ENCODE measurements at regions not wholly inside any gene's neighbourhood (a gene's known extent, or its start where the extent isn't known, plus 50 kb on each side); places are given as distances from the start of the nearest gene placed in this dataset.

GRCh38 chr4:181264893-181265292, 978.3 kb upstream of the TENM3 start:
- H2BK15ac ChIP-seq (ENCODE audit: low read depth, low read length), result no peak overlapping the region
- no peak overlapping the region for H2BK5ac ChIP-seq (ENCODE audit: low read depth, low read length, poor library complexity, severe bottlenecking)
- no peak overlapping the region for H3K9ac ChIP-seq (ENCODE audit: low read depth, low read length)
- DNase-seq (no peak), ATAC-seq (ENCODE audit: low read depth) (no peak)
- in situ Hi-C loops (cut with MboI; ENCODE audit: low sequenced_read_pairs) (no loop called here), dilution Hi-C loops (cut with HindIII; ENCODE audit: low sequenced_read_pairs, unreplicated experiment) (no loop called here), intact Hi-C loops (cut with micrococcal nuclease) (no loop called here)
- H4K91ac ChIP-seq (ENCODE audit: insufficient read depth, low read depth, low read length), result no peak overlapping the region
- no peak overlapping the region for H2AK9ac ChIP-seq (replicated peaks; ENCODE audit: low read depth, low read length, poor library complexity)
- H3K27ac ChIP-seq (ENCODE audit: insufficient read depth, low read length), result no peak overlapping the region
- H3K4me2 ChIP-seq (ENCODE audit: low read depth, low read length), result no peak overlapping the region
- H3K4me3 ChIP-seq (ENCODE audit: insufficient read depth, low read depth, low read length), result no peak overlapping the region
- no peaks in the 10 kb centered on the region; the same call in 1 of the 2 replicates for H3K9me3 ChIP-seq (ENCODE audit: control insufficient read depth, insufficient read depth, low read length)
- no peak overlapping the region for H4K8ac ChIP-seq (ENCODE audit: low read depth in 2 of 2, low read length in 2 of 2)
- H3K56ac ChIP-seq (ENCODE audit: extremely low read depth, insufficient read depth, low read length), result no peak overlapping the region
- POLR2A ChIA-PET (ENCODE audit: unreplicated experiment), result no interaction called here
- H3K9me1 ChIP-seq (ENCODE audit: insufficient read depth, low read length), result no peaks in the 10 kb centered on the region
- no peak overlapping the region for H4K5ac ChIP-seq (ENCODE audit: low read depth, low read length)
- no TSS peak for BruUV-seq (replicated peaks)
- H3K18ac ChIP-seq (ENCODE audit: low read depth, low read length), result no peak overlapping the region
- no peaks in the 10 kb centered on the region for H3K79me1 ChIP-seq (ENCODE audit: low read depth in 1 of 2, low read length in 2 of 2)
- H2AK5ac ChIP-seq (ENCODE audit: low read depth, low read length), result no peak overlapping the region
- H2AFZ ChIP-seq (replicated peaks; ENCODE audit: low read length, poor library complexity), result no peak overlapping the region
- no peak overlapping the region for H3K4ac ChIP-seq (ENCODE audit: low read depth, low read length)
- no peak overlapping the region for H3K23ac ChIP-seq (ENCODE audit: low read depth, low read length)
- TF ChIP-seq CEBPB (IDR thresholded peaks at IDR 0.05; ENCODE audit: low read depth, low read length) (no peak), MAFK (IDR thresholded peaks at IDR 0.05; ENCODE audit: low read depth, low read length) (no peak), NFE2L2 (IDR thresholded peaks at IDR 0.05; ENCODE audit: low read depth, low read length) (no peak), MXI1 (IDR thresholded peaks at IDR 0.05; ENCODE audit: borderline replicate concordance, low read depth, low read length) (no peak), BHLHE40 (IDR thresholded peaks at IDR 0.05; ENCODE audit: low read depth, low read length) (no peak), FOS (IDR thresholded peaks at IDR 0.05; ENCODE audit: low read depth, low read length) (no peak), USF2 (IDR thresholded peaks at IDR 0.05; ENCODE audit: low read depth, low read length) (no peak), MAZ (IDR thresholded peaks at IDR 0.05; ENCODE audit: borderline replicate concordance, low read depth, low read length) (no peak), POLR2A (IDR thresholded peaks at IDR 0.05; ENCODE audit: low read depth, low read length) (no peak), CTCF (conservative IDR thresholded peaks at IDR 0.05; ENCODE audit: low read depth, low read length) (no peak), RAD21 (IDR thresholded peaks at IDR 0.05; ENCODE audit: low read length) (no peak), RFX5 (IDR thresholded peaks at IDR 0.05; ENCODE audit: low read depth, low read length) (no peak), SMC3 (IDR thresholded peaks at IDR 0.05; ENCODE audit: low read depth, low read length) (no peak), CHD1 (IDR thresholded peaks at IDR 0.05; ENCODE audit: low read depth, low read length) (no peak), RCOR1 (IDR thresholded peaks at IDR 0.05; ENCODE audit: insufficient replicate concordance, low read length) (no peak), ELK1 (IDR thresholded peaks at IDR 0.05; ENCODE audit: borderline replicate concordance, low read depth, low read length) (no peak)
- no peaks in the 10 kb centered on the region for H4K20me1 ChIP-seq (ENCODE audit: insufficient read depth, low read length)
- H3K36me3 ChIP-seq (ENCODE audit: control insufficient read depth, insufficient read depth, low read length), result no peaks in the 10 kb centered on the region
- no peak overlapping the region for H2BK20ac ChIP-seq (ENCODE audit: low read depth, low read length)
- H3K4me1 ChIP-seq (ENCODE audit: control insufficient read depth, insufficient read depth, low read length), result no peaks in the 10 kb centered on the region
- no peaks in the 10 kb centered on the region for H3K27me3 ChIP-seq (ENCODE audit: control insufficient read depth, insufficient read depth, low read length)
- CTCF ChIA-PET, result no interaction called here
- no peak overlapping the region for H3K14ac ChIP-seq (replicated peaks; ENCODE audit: low read depth, low read length)
- 20% methylated on average over 1 of the region's 9 CpGs; no CpG with 5 or more reads in 1 of the 2 experiments for WGBS, 2 experiments (ENCODE audit: extremely low coverage in 2 of 2, insufficient read length in 1 of 2)
- H2BK120ac ChIP-seq (ENCODE audit: low read depth, low read length), result no peak overlapping the region

Data from IMR-90 (cell line).